OCI-LY3 (cell line): ENCODE measurements at regions not wholly inside any gene's neighbourhood (a gene's known extent, or its start where the extent isn't known, plus 50 kb on each side); places are given as distances from the start of the nearest gene placed in this dataset.

Experiments
- EZH2phosphoT487 ChIP-seq: fragments of 200-600 bp; shearing (Covaris generic); IDR thresholded peaks from 2 replicates; pipeline ENCODE4 v1.6.1; 2018; ENCODE audit warnings: antibody characterized with exemption, mixed run types, low read depth
- TF ChIP-seq, protein P1 (sequence below): fragments of 200-600, 300-600 bp; sonication (generic); IDR thresholded peaks from 2 replicates; pipeline ENCODE4 v1.5.1; 2014; ENCODE audit warnings: antibody characterized with exemption, low read length, low read depth

- TF ChIP-seq, protein P1, sequence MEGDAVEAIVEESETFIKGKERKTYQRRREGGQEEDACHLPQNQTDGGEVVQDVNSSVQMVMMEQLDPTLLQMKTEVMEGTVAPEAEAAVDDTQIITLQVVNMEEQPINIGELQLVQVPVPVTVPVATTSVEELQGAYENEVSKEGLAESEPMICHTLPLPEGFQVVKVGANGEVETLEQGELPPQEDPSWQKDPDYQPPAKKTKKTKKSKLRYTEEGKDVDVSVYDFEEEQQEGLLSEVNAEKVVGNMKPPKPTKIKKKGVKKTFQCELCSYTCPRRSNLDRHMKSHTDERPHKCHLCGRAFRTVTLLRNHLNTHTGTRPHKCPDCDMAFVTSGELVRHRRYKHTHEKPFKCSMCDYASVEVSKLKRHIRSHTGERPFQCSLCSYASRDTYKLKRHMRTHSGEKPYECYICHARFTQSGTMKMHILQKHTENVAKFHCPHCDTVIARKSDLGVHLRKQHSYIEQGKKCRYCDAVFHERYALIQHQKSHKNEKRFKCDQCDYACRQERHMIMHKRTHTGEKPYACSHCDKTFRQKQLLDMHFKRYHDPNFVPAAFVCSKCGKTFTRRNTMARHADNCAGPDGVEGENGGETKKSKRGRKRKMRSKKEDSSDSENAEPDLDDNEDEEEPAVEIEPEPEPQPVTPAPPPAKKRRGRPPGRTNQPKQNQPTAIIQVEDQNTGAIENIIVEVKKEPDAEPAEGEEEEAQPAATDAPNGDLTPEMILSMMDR, result no peak
- TF ChIP-seq EZH2phosphoT487, result no peak
These were observed 572.0 kb upstream of the TBX3 start for GRCh38 chr12:115255962-115256361.
